Astrocyte of the cerebellum (primary cell): ENCODE measurements at regions not wholly inside any gene's neighbourhood (a gene's known extent, or its start where the extent isn't known, plus 50 kb on each side); places are given as distances from the start of the nearest gene placed in this dataset.

Experiments used
- DNase-seq: peaks from one replicate; pipeline ENCODE4 v3.0.0-alpha.2; 2011; ENCODE audit warnings: low read depth
- H3K4me3 ChIP-seq: 2 replicates; pipeline ENCODE4 v1.5.1; 2011; ENCODE audit warnings: mild to moderate bottlenecking, low read depth, low read length, moderate library complexity
- CTCF ChIP-seq: IDR thresholded peaks from 2 replicates; pipeline ENCODE4 v1.5.1; 2012; ENCODE audit warnings: low read length, low read depth, moderate library complexity, mild to moderate bottlenecking; ENCODE audit errors: missing control alignments
- in situ Hi-C: cut with HindIII; loops from 2 replicates; pipeline ENCODE4 v1.10.0; 2017; ENCODE audit warnings: low sequenced_read_pairs

- H3K4me3 ChIP-seq, result no peak overlapping the region
- TF ChIP-seq CTCF, result no peak
- in situ Hi-C loops, result no loop called here
- DNase-seq, result no peak
Measured at GRCh38 chr9:19510907-19511306, 102.1 kb downstream of the ACER2 start.
